ENCODE measurements at regions not wholly inside any gene's neighbourhood (a gene's known extent, or its start where the extent isn't known, plus 50 kb on each side); places are given as distances from the start of the nearest gene placed in this dataset.
A peak's percentile ranks its signal among the peaks of the same experiment; 100 is the strongest.

- no peak for TF ChIP-seq ZNF687 (CRISPR knock-in tag; IDR thresholded peaks at IDR 0.05)
- TF ChIP-seq NAIF1 (CRISPR knock-in tag; IDR thresholded peaks at IDR 0.05; ENCODE audit: borderline replicate concordance), result no peak
- TF ChIP-seq ZSCAN5A (CRISPR knock-in tag; IDR thresholded peaks at IDR 0.05; ENCODE audit: borderline replicate concordance), result no peak
- no peak for TF ChIP-seq ZNF766 (CRISPR knock-in tag; IDR thresholded peaks at IDR 0.05; ENCODE audit: borderline replicate concordance)
- TF ChIP-seq ZNF768 (CRISPR knock-in tag; IDR thresholded peaks at IDR 0.05), result no peak
- TF ChIP-seq ZNF572 (CRISPR knock-in tag; IDR thresholded peaks at IDR 0.05), result no peak
- TF ChIP-seq NFE2L2 (IDR thresholded peaks at IDR 0.05; ENCODE audit: low read length), result no peak
These were observed 2017.3 kb downstream of the LRRC4C start (continued) for GRCh38 chr11:39442177-39442576.

GRCh38 chr11:39435641-39436040, 2023.8 kb downstream of the LRRC4C start:
- no peaks in the 10 kb centered on the region for H3K36me3 ChIP-seq (replicated peaks in 1 of 2; ENCODE audit: control insufficient read depth in 1 of 2, insufficient read depth in 2 of 2, low read length in 2 of 2)
- intact Hi-C loops (cut with micrococcal nuclease; ENCODE audit: unreplicated experiment) (no loop called here), in situ Hi-C loops (cut with HindIII; ENCODE audit: extremely low pct_ligation_motif_present, low pct_unique_long_range_greater_than_20kb) (no loop called here)
- no peaks in the 10 kb centered on the region for H4K20me1 ChIP-seq (ENCODE audit: insufficient read depth, low read length)
- H3K27me3 ChIP-seq (ENCODE audit: control insufficient read depth in 1 of 2, insufficient read depth in 2 of 2, low read length in 2 of 2), result no peaks in the 10 kb centered on the region; a peak in 1 of 5 replicates
- no peak for DNase-seq (ENCODE audit: low spot score)
- WGBS (ENCODE audit: low lambda C conversion rate), result 3% methylated on average over 3 of the region's 3 CpGs
- no peak for FAIRE-seq
- ChIA-PET POLR2A (no interaction called here), CTCF (ENCODE audit: low intra/inter-chr PET ratio, low total read pairs) (no interaction called here)
- no TSS peak for BruUV-seq (replicated peaks)
- no peaks in the 10 kb centered on the region for H3K4me1 ChIP-seq (ENCODE audit: insufficient read depth, low read length)
- H3K27ac ChIP-seq (ENCODE audit: extremely low read length, insufficient read depth, low read length), result no peak overlapping the region
- H3K9me3 ChIP-seq (ENCODE audit: low read length), result peaks cover 6% of the 10 kb centered on the region
- no peaks in the 10 kb centered on the region for H3K79me2 ChIP-seq (ENCODE audit: insufficient read depth, low read length)
- ATAC-seq, result no peak
- no peak overlapping the region for H2AFZ ChIP-seq (ENCODE audit: low read length)
- no peak overlapping the region for H3K4me3 ChIP-seq (replicated peaks in 1 of 3; ENCODE audit: insufficient read depth in 1 of 3, low read depth in 2 of 3, low read length in 3 of 3)
- H3K4me2 ChIP-seq (ENCODE audit: low read depth, low read length), result no peak overlapping the region
- H3K9ac ChIP-seq (ENCODE audit: insufficient read depth, low read depth, low read length), result no peak overlapping the region
- TF ChIP-seq ZFAT (CRISPR knock-in tag; conservative IDR thresholded peaks at IDR 0.05), result no peak
- no peak for TF ChIP-seq AKAP8 (CRISPR knock-in tag; IDR thresholded peaks at IDR 0.05)
- TF ChIP-seq, protein P1, sequence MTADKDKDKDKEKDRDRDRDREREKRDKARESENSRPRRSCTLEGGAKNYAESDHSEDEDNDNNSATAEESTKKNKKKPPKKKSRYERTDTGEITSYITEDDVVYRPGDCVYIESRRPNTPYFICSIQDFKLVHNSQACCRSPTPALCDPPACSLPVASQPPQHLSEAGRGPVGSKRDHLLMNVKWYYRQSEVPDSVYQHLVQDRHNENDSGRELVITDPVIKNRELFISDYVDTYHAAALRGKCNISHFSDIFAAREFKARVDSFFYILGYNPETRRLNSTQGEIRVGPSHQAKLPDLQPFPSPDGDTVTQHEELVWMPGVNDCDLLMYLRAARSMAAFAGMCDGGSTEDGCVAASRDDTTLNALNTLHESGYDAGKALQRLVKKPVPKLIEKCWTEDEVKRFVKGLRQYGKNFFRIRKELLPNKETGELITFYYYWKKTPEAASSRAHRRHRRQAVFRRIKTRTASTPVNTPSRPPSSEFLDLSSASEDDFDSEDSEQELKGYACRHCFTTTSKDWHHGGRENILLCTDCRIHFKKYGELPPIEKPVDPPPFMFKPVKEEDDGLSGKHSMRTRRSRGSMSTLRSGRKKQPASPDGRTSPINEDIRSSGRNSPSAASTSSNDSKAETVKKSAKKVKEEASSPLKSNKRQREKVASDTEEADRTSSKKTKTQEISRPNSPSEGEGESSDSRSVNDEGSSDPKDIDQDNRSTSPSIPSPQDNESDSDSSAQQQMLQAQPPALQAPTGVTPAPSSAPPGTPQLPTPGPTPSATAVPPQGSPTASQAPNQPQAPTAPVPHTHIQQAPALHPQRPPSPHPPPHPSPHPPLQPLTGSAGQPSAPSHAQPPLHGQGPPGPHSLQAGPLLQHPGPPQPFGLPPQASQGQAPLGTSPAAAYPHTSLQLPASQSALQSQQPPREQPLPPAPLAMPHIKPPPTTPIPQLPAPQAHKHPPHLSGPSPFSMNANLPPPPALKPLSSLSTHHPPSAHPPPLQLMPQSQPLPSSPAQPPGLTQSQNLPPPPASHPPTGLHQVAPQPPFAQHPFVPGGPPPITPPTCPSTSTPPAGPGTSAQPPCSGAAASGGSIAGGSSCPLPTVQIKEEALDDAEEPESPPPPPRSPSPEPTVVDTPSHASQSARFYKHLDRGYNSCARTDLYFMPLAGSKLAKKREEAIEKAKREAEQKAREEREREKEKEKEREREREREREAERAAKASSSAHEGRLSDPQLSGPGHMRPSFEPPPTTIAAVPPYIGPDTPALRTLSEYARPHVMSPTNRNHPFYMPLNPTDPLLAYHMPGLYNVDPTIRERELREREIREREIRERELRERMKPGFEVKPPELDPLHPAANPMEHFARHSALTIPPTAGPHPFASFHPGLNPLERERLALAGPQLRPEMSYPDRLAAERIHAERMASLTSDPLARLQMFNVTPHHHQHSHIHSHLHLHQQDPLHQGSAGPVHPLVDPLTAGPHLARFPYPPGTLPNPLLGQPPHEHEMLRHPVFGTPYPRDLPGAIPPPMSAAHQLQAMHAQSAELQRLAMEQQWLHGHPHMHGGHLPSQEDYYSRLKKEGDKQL (CRISPR knock-in tag; IDR thresholded peaks at IDR 0.05; ENCODE audit: low read depth), result no peak
- TF ChIP-seq CREBL2 (CRISPR knock-in tag; IDR thresholded peaks at IDR 0.05; ENCODE audit: borderline replicate concordance), result no peak
- TF ChIP-seq PRMT3 (CRISPR knock-in tag; IDR thresholded peaks at IDR 0.05; ENCODE audit: borderline replicate concordance, low read depth), result no peak
- TF ChIP-seq MAFK (conservative IDR thresholded peaks at IDR 0.05 in 1 of 2, IDR thresholded peaks at IDR 0.05 in 1 of 2; ENCODE audit: low read length in 2 of 2), result peak; percentile 59 to 76; a peak in 3 of 4 replicates

All from HepG2 (cell line).